ENCODE measurements at regions not wholly inside any gene's neighbourhood (a gene's known extent, or its start where the extent isn't known, plus 50 kb on each side); places are given as distances from the start of the nearest gene placed in this dataset.

- no peak overlapping the region for H3K4me3 Mint-ChIP-seq
- H3K9me3 Mint-ChIP-seq = peaks cover 12% of the 10 kb centered on the region
- H3K27me3 Mint-ChIP-seq (ENCODE audit: low read depth) = no peaks in the 10 kb centered on the region
- peak overlapping the region in 1 of 3 experiments; percentile 60 for H3K27ac Mint-ChIP-seq
- H3K4me1 Mint-ChIP-seq = no peaks in the 10 kb centered on the region
- no peak for TF ChIP-seq CTCF (IDR thresholded peaks at IDR 0.05; ENCODE audit: unreplicated experiment in 3 of 3)
- peaks cover 4% of the 10 kb centered on the region for H3K36me3 Mint-ChIP-seq (ENCODE audit: low read depth)
Measured at GRCh38 chr18:1053331-1054315, 149.0 kb downstream of the ADCYAP1 start.

GRCh38 chr18:1056404-1056803 lies 151.7 kb downstream of the ADCYAP1 start:
- H3K9me3 Mint-ChIP-seq = peaks cover 19% of the 10 kb centered on the region
- H3K36me3 Mint-ChIP-seq (ENCODE audit: low read depth) = peaks cover 7% of the 10 kb centered on the region
- H3K27ac Mint-ChIP-seq = no peak overlapping the region
- TF ChIP-seq CTCF (IDR thresholded peaks at IDR 0.05; ENCODE audit: unreplicated experiment in 3 of 3) = no peak
- H3K27me3 Mint-ChIP-seq (ENCODE audit: low read depth) = no peaks in the 10 kb centered on the region
- no peaks in the 10 kb centered on the region for H3K4me1 Mint-ChIP-seq
- H3K4me3 Mint-ChIP-seq = no peak overlapping the region

GRCh38 chr18:1057367-1057766 lies 152.7 kb downstream of the ADCYAP1 start:
- Mint-ChIP-seq H3K27me3 (ENCODE audit: low read depth) (no peaks in the 10 kb centered on the region), H3K27ac (no peak overlapping the region), H3K4me1 (no peaks in the 10 kb centered on the region), H3K4me3 (no peak overlapping the region), H3K9me3 (peaks cover 19% of the 10 kb centered on the region), H3K36me3 (ENCODE audit: low read depth) (peaks cover 7% of the 10 kb centered on the region)
- TF ChIP-seq CTCF (IDR thresholded peaks at IDR 0.05; ENCODE audit: unreplicated experiment in 3 of 3) = no peak

- peaks cover 15% of the 10 kb centered on the region for H3K9me3 Mint-ChIP-seq
- H3K27ac Mint-ChIP-seq = no peak overlapping the region
- H3K27me3 Mint-ChIP-seq (ENCODE audit: low read depth) = no peaks in the 10 kb centered on the region
- TF ChIP-seq CTCF (IDR thresholded peaks at IDR 0.05; ENCODE audit: unreplicated experiment in 3 of 3) = no peak
- no peaks in the 10 kb centered on the region for H3K4me1 Mint-ChIP-seq
- H3K36me3 Mint-ChIP-seq (ENCODE audit: low read depth) = peaks cover 4% of the 10 kb centered on the region
- no peak overlapping the region for H3K4me3 Mint-ChIP-seq
Measured at GRCh38 chr18:1062588-1062987, 157.9 kb downstream of the ADCYAP1 start.

- Mint-ChIP-seq H3K27me3 (ENCODE audit: low read depth) (no peaks in the 10 kb centered on the region), H3K9me3 (no peaks in the 10 kb centered on the region), H3K36me3 (ENCODE audit: low read depth) (no peaks in the 10 kb centered on the region), H3K4me3 (no peak overlapping the region), H3K27ac (peak overlapping the region in 2 of 3 experiments; percentile 11 to 30), H3K4me1 (no peaks in the 10 kb centered on the region)
- no peak for TF ChIP-seq CTCF (IDR thresholded peaks at IDR 0.05; ENCODE audit: unreplicated experiment in 3 of 3)
Measured at GRCh38 chr18:1075322-1075721, 170.7 kb downstream of the ADCYAP1 start.

Data from nephron (organoid).